ENCODE measurements at regions not wholly inside any gene's neighbourhood (a gene's known extent, or its start where the extent isn't known, plus 50 kb on each side); places are given as distances from the start of the nearest gene placed in this dataset.

GRCh38 chr6:33860006-33860405, 56.2 kb upstream of the MLN start:
- H3K9me3 ChIP-seq (replicated peaks in 1 of 3), result no peaks in the 10 kb centered on the region
- no peaks in the 10 kb centered on the region for H3K36me3 ChIP-seq (replicated peaks in 1 of 2)
- no peaks in the 10 kb centered on the region for H3K27me3 ChIP-seq
- H3K27ac ChIP-seq, result no peak overlapping the region
- WGBS, 4 donors, result 84 to 95% (median 89%) methylated on average over 6 of the region's 6 CpGs
- no peak overlapping the region for H3K4me3 ChIP-seq
- peaks cover 0 to 6% of the 10 kb centered on the region in 2 donors for H3K4me1 ChIP-seq (replicated peaks in 1 of 2)
- no peak for DNase-seq
- intact Hi-C loops (cut with DNase I), result no loop called here
- no peak for TF ChIP-seq POLR2A (IDR thresholded peaks at IDR 0.05)
- TF ChIP-seq CTCF (IDR thresholded peaks at IDR 0.05), result no peak

GRCh38 chr6:33858804-33859505, 55.2 kb upstream of the MLN start:
- WGBS, 4 donors, result 75 to 87% (median 85%) methylated on average over 15 to 16 of the region's 16 CpGs
- H3K4me1 ChIP-seq (replicated peaks in 1 of 2), result peaks cover 0 to 6% of the 10 kb centered on the region in 2 donors
- H3K27ac ChIP-seq, result no peak overlapping the region
- no peaks in the 10 kb centered on the region for H3K9me3 ChIP-seq (replicated peaks in 1 of 3)
- H3K36me3 ChIP-seq (replicated peaks in 1 of 2), result no peaks in the 10 kb centered on the region
- H3K4me3 ChIP-seq, result no peak overlapping the region
- intact Hi-C loops (cut with DNase I), result no loop called here
- no peaks in the 10 kb centered on the region for H3K27me3 ChIP-seq
- DNase-seq, result no peak
- TF ChIP-seq CTCF (IDR thresholded peaks at IDR 0.05) (no peak), POLR2A (IDR thresholded peaks at IDR 0.05) (no peak)

- H3K9me3 ChIP-seq (replicated peaks in 1 of 3), result no peaks in the 10 kb centered on the region
- H3K27me3 ChIP-seq, result no peaks in the 10 kb centered on the region
- H3K36me3 ChIP-seq (replicated peaks in 1 of 2), result no peaks in the 10 kb centered on the region
- H3K4me3 ChIP-seq, result no peak overlapping the region
- no peak for TF ChIP-seq POLR2A (IDR thresholded peaks at IDR 0.05)
- H3K4me1 ChIP-seq (replicated peaks in 1 of 2), result peaks cover 0 to 6% of the 10 kb centered on the region in 2 donors
- intact Hi-C loops (cut with DNase I), result no loop called here
- no peak overlapping the region for H3K27ac ChIP-seq
- no peak for DNase-seq
- WGBS, 4 donors, result 56 to 71% (median 61%) methylated on average over 7 of the region's 7 CpGs
These were observed 54.2 kb upstream of the MLN start for GRCh38 chr6:33857932-33858475.

- no peak for DNase-seq
- intact Hi-C loops (cut with DNase I), result no loop called here
- no peak overlapping the region for H3K27ac ChIP-seq
- no peaks in the 10 kb centered on the region for H3K27me3 ChIP-seq
- no peaks in the 10 kb centered on the region for H3K36me3 ChIP-seq (replicated peaks in 1 of 2)
- no peak overlapping the region for H3K4me3 ChIP-seq
- H3K9me3 ChIP-seq (replicated peaks in 1 of 3), result no peaks in the 10 kb centered on the region
- WGBS, 4 donors, result 63 to 71% (median 66%) methylated on average over 8 to 15 of the region's 15 CpGs
- peaks cover 0 to 6% of the 10 kb centered on the region in 2 donors for H3K4me1 ChIP-seq (replicated peaks in 1 of 2)
- no peak for TF ChIP-seq POLR2A (IDR thresholded peaks at IDR 0.05)
- TF ChIP-seq CTCF (IDR thresholded peaks at IDR 0.05), result no peak
These were observed 53.5 kb upstream of the MLN start for GRCh38 chr6:33857093-33857931.

Data from adrenal gland (tissue), 9 donors.